HEK293 (cell line): ENCODE measurements at regions not wholly inside any gene's neighbourhood (a gene's known extent, or its start where the extent isn't known, plus 50 kb on each side); places are given as distances from the start of the nearest gene placed in this dataset.

ENCODE experiments used
- CTCF ChIA-PET: fragments of 350-600 bp; formaldehyde crosslinking; extraction: SDS; loops from one replicate; lab custom pipeline; 2021; ENCODE audit warnings: antibody characterized with exemption; lab: Yijun Ruan, JAX
- POLR2A ChIA-PET: fragments of 300-600 bp; formaldehyde crosslinking; extraction: SDS; loops from one replicate; lab custom pipeline; 2020; ENCODE audit warnings: antibody characterized with exemption, inconsistent platforms; lab: Yijun Ruan, JAX
- H3K27ac ChIP-seq: fragments of 200-500 bp; sonication (Bioruptor generic); 2 replicates; pipeline ENCODE4 v1.5.1; 2014; ENCODE audit warnings: low read depth, low read length, control low read depth, inconsistent platforms; ENCODE audit errors: extremely low read depth
- H3K36me3 ChIP-seq, 2 experiments: fragments of 200-500 bp in 1 of 2; sonication (Bioruptor generic) in 1 of 2; 1 replicate in 1 of 2; 2 replicates in 1 of 2; pipeline ENCODE4 v1.5.1; 2014 to 2017; ENCODE audit warnings: inconsistent platforms in 2 of 2, low read length in 2 of 2; ENCODE audit not compliant: control insufficient read depth in 2 of 2, insufficient read depth in 1 of 2
- H3K4me1 ChIP-seq: fragments of 200-500 bp; sonication (Bioruptor generic); 2 replicates; pipeline ENCODE4 v1.5.1; 2014; ENCODE audit warnings: mild to moderate bottlenecking, low read length, inconsistent platforms; ENCODE audit not compliant: control insufficient read depth, insufficient read depth
- H3K4me3 ChIP-seq: 2 replicates; pipeline ENCODE4 v1.5.1; 2011; ENCODE audit warnings: low read depth, mild to moderate bottlenecking, control low read depth, low read length, moderate library complexity
- H3K9me3 ChIP-seq: fragments of 200-500 bp; sonication (Bioruptor generic); 2 replicates; pipeline ENCODE4 v1.5.1; 2014; ENCODE audit warnings: low read depth, low read length, inconsistent platforms; ENCODE audit not compliant: control insufficient read depth, insufficient read depth
- CTCF ChIP-seq: fragments of 450-650 bp; formaldehyde crosslinking; IDR thresholded peaks from 2 replicates; pipeline ENCODE4 v1.5.1; 2016; ENCODE audit warnings: missing biosample characterization, missing genetic modification characterization
- EGR2 ChIP-seq: fragments of 450-650 bp; formaldehyde crosslinking; IDR thresholded peaks from 2 replicates; pipeline ENCODE4 v1.5.1; 2016; ENCODE audit warnings: low read depth, missing biosample characterization, missing genetic modification characterization
- KLF7 ChIP-seq: fragments of 450-650 bp; formaldehyde crosslinking; IDR thresholded peaks from 2 replicates; pipeline ENCODE4 v1.5.1; 2016; ENCODE audit warnings: missing biosample characterization, missing genetic modification characterization, borderline replicate concordance
- MYNN ChIP-seq: fragments of 450-650 bp; formaldehyde crosslinking; IDR thresholded peaks from 2 replicates; pipeline ENCODE4 v1.5.1; 2016; ENCODE audit warnings: missing biosample characterization, missing genetic modification characterization, borderline replicate concordance
- REST ChIP-seq: fragments of 450-650 bp; formaldehyde crosslinking; IDR thresholded peaks from 2 replicates; pipeline ENCODE4 v1.5.1; 2016; ENCODE audit warnings: missing biosample characterization, missing genetic modification characterization
- SCRT2 ChIP-seq: fragments of 450-650 bp; formaldehyde crosslinking; IDR thresholded peaks from 2 replicates; pipeline ENCODE4 v1.5.1; 2016; ENCODE audit warnings: missing biosample characterization, missing genetic modification characterization
- ZBTB20 ChIP-seq: fragments of 450-650 bp; formaldehyde crosslinking; IDR thresholded peaks from 2 replicates; pipeline ENCODE4 v1.5.1; 2016; ENCODE audit warnings: missing biosample characterization, missing genetic modification characterization
- ZBTB6 ChIP-seq: fragments of 450-650 bp; formaldehyde crosslinking; IDR thresholded peaks from 2 replicates; pipeline ENCODE4 v1.5.1; 2017; ENCODE audit warnings: missing biosample characterization, missing genetic modification characterization
- ZFHX2 ChIP-seq: fragments of 450-650 bp; formaldehyde crosslinking; conservative IDR thresholded peaks from 2 replicates; pipeline ENCODE4 v1.5.1; 2016; ENCODE audit warnings: missing biosample characterization, missing genetic modification characterization
- ZFP3 ChIP-seq: fragments of 450-650 bp; formaldehyde crosslinking; IDR thresholded peaks from 2 replicates; pipeline ENCODE4 v1.5.1; 2016; ENCODE audit warnings: low read depth, missing biosample characterization, missing genetic modification characterization
- ZNF114 ChIP-seq: fragments of 450-650 bp; formaldehyde crosslinking; IDR thresholded peaks from 2 replicates; pipeline ENCODE4 v1.5.0; 2017; ENCODE audit warnings: missing biosample characterization, missing genetic modification characterization
- ZNF169 ChIP-seq: fragments of 450-650 bp; formaldehyde crosslinking; IDR thresholded peaks from 2 replicates; pipeline ENCODE4 v1.5.1; 2016; ENCODE audit warnings: missing biosample characterization, missing genetic modification characterization
- ZNF202 ChIP-seq: fragments of 450-650 bp; formaldehyde crosslinking; IDR thresholded peaks from 2 replicates; pipeline ENCODE4 v1.5.1; 2016; ENCODE audit warnings: missing biosample characterization, missing genetic modification characterization, borderline replicate concordance
- ZNF211 ChIP-seq: fragments of 450-650 bp; formaldehyde crosslinking; IDR thresholded peaks from 2 replicates; pipeline ENCODE4 v1.5.1; 2016; ENCODE audit warnings: low read depth, missing biosample characterization, missing genetic modification characterization
- ZNF274 ChIP-seq, 2 experiments: fragments of 200-500 bp in 1 of 2; fragments of 450-650 bp in 1 of 2; sonication (Bioruptor generic) in 1 of 2; formaldehyde crosslinking in 1 of 2; IDR thresholded peaks; 2 replicates each; pipeline versions ENCODE4 v1.5.1 to v1.6.1; 2014 to 2016; ENCODE audit warnings: borderline replicate concordance in 1 of 2, inconsistent platforms in 1 of 2, low read length in 1 of 2, missing biosample characterization in 1 of 2, missing genetic modification characterization in 1 of 2
- ZNF488 ChIP-seq: fragments of 450-650 bp; formaldehyde crosslinking; IDR thresholded peaks from 2 replicates; pipeline ENCODE4 v1.5.1; 2016; ENCODE audit warnings: missing biosample characterization, missing genetic modification characterization
- ZNF521 ChIP-seq: fragments of 450-650 bp; formaldehyde crosslinking; IDR thresholded peaks from 2 replicates; pipeline ENCODE4 v1.5.1; 2017; ENCODE audit warnings: missing biosample characterization, mild to moderate bottlenecking, missing genetic modification characterization
- ZNF555 ChIP-seq: fragments of 450-650 bp; formaldehyde crosslinking; conservative IDR thresholded peaks from 2 replicates; pipeline ENCODE4 v1.5.1; 2017; ENCODE audit warnings: missing biosample characterization, mild to moderate bottlenecking, missing genetic modification characterization, inconsistent platforms
- ZNF704 ChIP-seq: fragments of 450-650 bp; formaldehyde crosslinking; IDR thresholded peaks from 2 replicates; pipeline ENCODE4 v1.5.1; 2016; ENCODE audit warnings: missing biosample characterization, missing genetic modification characterization

- TF ChIP-seq REST (tag by site-specific recombination) (no peak), ZFP3 (tag by site-specific recombination) (no peak), ZNF274 (IDR thresholded peaks at IDR 0.05; ENCODE audit: low read length) (no peak), ZNF274 (tag by site-specific recombination; IDR thresholded peaks at IDR 0.05; ENCODE audit: borderline replicate concordance) (no peak), ZNF202 (tag by site-specific recombination) (no peak), ZNF488 (tag by site-specific recombination) (no peak), CTCF (tag by site-specific recombination) (no peak), ZNF169 (tag by site-specific recombination) (no peak), ZBTB20 (no peak), ZNF211 (tag by site-specific recombination) (no peak), ZNF521 (tag by site-specific recombination) (no peak), ZNF114 (tag by site-specific recombination) (no peak), ZNF555 (no peak), KLF7 (tag by site-specific recombination) (no peak), MYNN (no peak), ZNF704 (tag by site-specific recombination) (no peak)
- ChIA-PET CTCF (interaction anchor here (0.6 to 1.7 kb wide), 6 partner anchors 21 to 353 kb away, joined by 3 to 10 read pairs (median 3); no protein-coding TSS in a partner anchor), POLR2A (no interaction called here)
- no peak overlapping the region for H3K27ac ChIP-seq
- H3K4me3 ChIP-seq = no peak overlapping the region
- H3K36me3 ChIP-seq = no peaks in the 10 kb centered on the region
- H3K4me1 ChIP-seq = no peaks in the 10 kb centered on the region
- no peaks in the 10 kb centered on the region for H3K9me3 ChIP-seq
Observed at GRCh38 chr6:130675072-130675471, 152.1 kb upstream of the SMLR1 start.

GRCh38 chr6:130676077-130676772, 151.0 kb upstream of the SMLR1 start:
- ChIA-PET POLR2A (no interaction called here), CTCF (interaction anchor here (0.6 to 1.7 kb wide), 9 partner anchors 19 to 414 kb away, joined by 3 to 10 read pairs (median 3); no protein-coding TSS in a partner anchor)
- TF ChIP-seq SCRT2 (tag by site-specific recombination) = peak; percentile 69
- 0 out of 2 replicates have a peak, but pooled peaks have one; percentile 30 for TF ChIP-seq ZFHX2 (tag by site-specific recombination)
- TF ChIP-seq EGR2 = 0 out of 2 replicates have a peak, but pooled peaks have one; percentile 21
- no peak for TF ChIP-seq ZBTB6 (tag by site-specific recombination)

More at GRCh38 chr6:130676077-130676772, 151.0 kb upstream of the SMLR1 start:
- H3K27ac ChIP-seq = no peak overlapping the region
- no peaks in the 10 kb centered on the region for H3K36me3 ChIP-seq
- H3K9me3 ChIP-seq = no peaks in the 10 kb centered on the region
- H3K4me1 ChIP-seq = no peaks in the 10 kb centered on the region
- H3K4me3 ChIP-seq = no peak overlapping the region
